ENCODE measurements at regions not wholly inside any gene's neighbourhood (a gene's known extent, or its start where the extent isn't known, plus 50 kb on each side); places are given as distances from the start of the nearest gene placed in this dataset.

- Histone ChIP-seq H3K36me3 (replicated peaks in 1 of 2; ENCODE audit: control insufficient read depth in 1 of 2, insufficient read depth in 2 of 2, low read length in 1 of 2) (no peaks in the 10 kb centered on the region), H3K9ac (no peak overlapping the region), H3K4me2 (no peak overlapping the region), H3K4me1 (ENCODE audit: control insufficient read depth in 1 of 2, insufficient read depth in 2 of 2, low read depth in 1 of 2, low read length in 1 of 2) (no peaks in the 10 kb centered on the region), H3K4me3 (ENCODE audit: low read depth in 2 of 2, low read length in 1 of 2) (no peak overlapping the region), H2AFZ (ENCODE audit: low read depth) (no peak overlapping the region), H3K9me3 (no peaks in the 10 kb centered on the region), H3K27me3 (ENCODE audit: insufficient read depth) (no peaks in the 10 kb centered on the region), H4K20me1 (ENCODE audit: insufficient read depth) (no peaks in the 10 kb centered on the region), H3K9me2 (no peaks in the 10 kb centered on the region), H3K27ac (ENCODE audit: low read depth in 2 of 2, low read length in 1 of 2) (no peak overlapping the region), H3F3A (replicated peaks; ENCODE audit: insufficient read depth) (no peaks in the 10 kb centered on the region), H3K79me2 (ENCODE audit: insufficient read depth) (no peaks in the 10 kb centered on the region)
- CTCF ChIA-PET = interaction anchor here (1.4 to 1.6 kb wide), 2 partner anchors 47 to 125 kb away, joined by 5 to 6 read pairs; no protein-coding TSS in a partner anchor
- TF ChIP-seq TEAD4 (IDR thresholded peaks at IDR 0.05; ENCODE audit: borderline replicate concordance, insufficient read depth) = no peak
- TF ChIP-seq RAD21 (IDR thresholded peaks at IDR 0.05; ENCODE audit: low read length) = no peak
- no peak for TF ChIP-seq CTCF (IDR thresholded peaks at IDR 0.05)
- TF ChIP-seq RCOR1 (IDR thresholded peaks at IDR 0.05; ENCODE audit: low read length) = no peak
- TF ChIP-seq POLR2AphosphoS5 (IDR thresholded peaks at IDR 0.05; ENCODE audit: low read depth, low read length) = no peak
- no peak for TF ChIP-seq MAX (IDR thresholded peaks at IDR 0.05; ENCODE audit: low read depth)
- no peak for TF ChIP-seq EZH2phosphoT487 (IDR thresholded peaks at IDR 0.05; ENCODE audit: borderline replicate concordance, low read depth)
- TF ChIP-seq GATA2 (CRISPR knock-in tag; IDR thresholded peaks at IDR 0.05) = no peak
- no peak for TF ChIP-seq IRF3 (IDR thresholded peaks at IDR 0.05; ENCODE audit: low read depth, low read length)
- TF ChIP-seq GABPA (IDR thresholded peaks at IDR 0.05; ENCODE audit: low read depth) = no peak
- TF ChIP-seq SIN3A (IDR thresholded peaks at IDR 0.05; ENCODE audit: borderline replicate concordance, low read depth, low read length) = no peak
- TF ChIP-seq JUND (IDR thresholded peaks at IDR 0.05) = no peak
- no peak for TF ChIP-seq ZBTB33 (IDR thresholded peaks at IDR 0.05; ENCODE audit: borderline replicate concordance, low read depth)
- no peak for DNase-seq
- whole genome bisulfite sequencing (ENCODE audit: low lambda C conversion rate) = 23% methylated on average over 7 of the region's 7 CpGs
- POLR2A ChIA-PET = no interaction called here
Observed at GRCh38 chr12:13487326-13487725, 290.8 kb downstream of the EMP1 start.

- H3K4me1 ChIP-seq (ENCODE audit: control insufficient read depth in 1 of 2, insufficient read depth in 2 of 2, low read depth in 1 of 2, low read length in 1 of 2) = no peaks in the 10 kb centered on the region
- no peaks in the 10 kb centered on the region for H3K36me3 ChIP-seq (replicated peaks in 1 of 2; ENCODE audit: control insufficient read depth in 1 of 2, insufficient read depth in 2 of 2, low read length in 1 of 2)
- no peak overlapping the region for H3K9ac ChIP-seq
- H3K4me3 ChIP-seq (ENCODE audit: low read depth in 2 of 2, low read length in 1 of 2) = no peak overlapping the region
- no peak for DNase-seq
- CTCF ChIA-PET = interaction anchor here (1.6 kb wide), 1 partner anchor 48 kb away, joined by 6 read pairs; no protein-coding TSS in a partner anchor
- H3F3A ChIP-seq (replicated peaks; ENCODE audit: insufficient read depth) = no peaks in the 10 kb centered on the region
- no peaks in the 10 kb centered on the region for H4K20me1 ChIP-seq (ENCODE audit: insufficient read depth)
- no peak overlapping the region for H2AFZ ChIP-seq (ENCODE audit: low read depth)
- no peaks in the 10 kb centered on the region for H3K27me3 ChIP-seq (ENCODE audit: insufficient read depth)
- POLR2A ChIA-PET = no interaction called here
- H3K9me2 ChIP-seq = no peaks in the 10 kb centered on the region
- TF ChIP-seq MXI1 (IDR thresholded peaks at IDR 0.05; ENCODE audit: low read depth, low read length) (no peak), RFX5 (IDR thresholded peaks at IDR 0.05; ENCODE audit: low read length) (no peak), NRF1 (IDR thresholded peaks at IDR 0.05; ENCODE audit: low read depth, low read length) (no peak), SIN3A (IDR thresholded peaks at IDR 0.05; ENCODE audit: borderline replicate concordance, low read depth, low read length) (no peak), ZBTB33 (IDR thresholded peaks at IDR 0.05; ENCODE audit: borderline replicate concordance, low read depth) (no peak), TEAD4 (IDR thresholded peaks at IDR 0.05; ENCODE audit: borderline replicate concordance, insufficient read depth) (no peak), FOXM1 (IDR thresholded peaks at IDR 0.05; ENCODE audit: low read depth) (no peak), EZH2phosphoT487 (IDR thresholded peaks at IDR 0.05; ENCODE audit: borderline replicate concordance, low read depth) (no peak), PBX3 (IDR thresholded peaks at IDR 0.05) (no peak)
- WGBS (ENCODE audit: low lambda C conversion rate) = 49% methylated on average over 3 of the region's 3 CpGs
- no peaks in the 10 kb centered on the region for H3K79me2 ChIP-seq (ENCODE audit: insufficient read depth)
- no peak overlapping the region for H3K27ac ChIP-seq (ENCODE audit: low read depth in 2 of 2, low read length in 1 of 2)
- H3K4me2 ChIP-seq = no peak overlapping the region
- no peaks in the 10 kb centered on the region for H3K9me3 ChIP-seq
Observed at GRCh38 chr12:13486794-13487193, 290.3 kb downstream of the EMP1 start.

All from SK-N-SH (cell line).